PC-3 (cell line): ENCODE measurements at regions not wholly inside any gene's neighbourhood (a gene's known extent, or its start where the extent isn't known, plus 50 kb on each side); places are given as distances from the start of the nearest gene placed in this dataset.

ENCODE experiments used
- ATAC-seq: fragments of 200-7000 bp; cut with Tn5 transposase; 2 replicates; pipeline ENCODE4 v1.9.1; 2020; ENCODE audit warnings: mild to moderate bottlenecking, moderate library complexity
- BruUV-seq: library from RNA; stranded (reverse); fragments of 400-500 nt; replicated peaks from 2 replicates; lab custom pipeline; 2021; lab: Mats Ljungman, UMichigan
- CTCF ChIA-PET: fragments of 300-600 bp; sonication (Branson Sonifier 250); formaldehyde crosslinking; loops from one replicate; lab custom pipeline; 2022; ENCODE audit warnings: antibody characterized with exemption; lab: Charles Lee
- POLR2A ChIA-PET: fragments of 300-600 bp; sonication (Branson Sonifier 250); formaldehyde crosslinking; loops from one replicate; lab custom pipeline; 2022; ENCODE audit warnings: antibody characterized with exemption; ENCODE audit not compliant: unreplicated experiment; lab: Charles Lee
- DNase-seq: peaks from one replicate; pipeline ENCODE4 v3.0.0-alpha.2; 2015
- H2AFZ ChIP-seq: fragments of 300-600 bp; sonication (generic); 2 replicates; pipeline ENCODE4 v1.6.0; 2016; ENCODE audit warnings: antibody characterized with exemption, low read length
- H3F3A ChIP-seq: fragments of 300-600 bp; sonication (generic); one replicate; pipeline ENCODE4 v1.6.0; 2017; ENCODE audit warnings: antibody characterized with exemption, low read length, control low read depth, mild to moderate bottlenecking; ENCODE audit not compliant: unreplicated experiment
- H3K27ac ChIP-seq: fragments of 300-600 bp; sonication (generic); 2 replicates; pipeline ENCODE4 v1.5.1; 2016; ENCODE audit warnings: mild to moderate bottlenecking, low read length
- H3K27me3 ChIP-seq: fragments of 300-600 bp; sonication (generic); 2 replicates; pipeline ENCODE4 v1.6.1; 2016; ENCODE audit warnings: low read length, mixed read lengths
- H3K36me3 ChIP-seq: fragments of 300-600 bp; sonication (generic); 2 replicates; pipeline ENCODE4 v1.6.1; 2016; ENCODE audit warnings: low read depth, mixed run types, low read length, mixed read lengths
- H3K4me1 ChIP-seq: fragments of 300-600 bp; sonication (generic); 2 replicates; pipeline ENCODE4 v1.5.1; 2016; ENCODE audit warnings: low read length; ENCODE audit not compliant: insufficient read depth
- H3K4me2 ChIP-seq: fragments of 300-600 bp; sonication (generic); 2 replicates; pipeline ENCODE4 v1.6.0; 2016; ENCODE audit warnings: low read length
- H3K4me3 ChIP-seq: fragments of 300-600 bp; sonication (generic); 2 replicates; pipeline ENCODE4 v1.5.1; 2016; ENCODE audit warnings: mild to moderate bottlenecking, low read length, mixed read lengths
- H3K79me2 ChIP-seq: fragments of 300-600 bp; sonication (generic); 2 replicates; pipeline ENCODE4 v1.6.1; 2017; ENCODE audit warnings: low read length, mixed read lengths
- H3K9ac ChIP-seq: fragments of 300-600 bp; sonication (generic); 2 replicates; pipeline ENCODE4 v1.6.0; 2016; ENCODE audit warnings: mild to moderate bottlenecking, low read length
- H3K9me2 ChIP-seq: fragments of 300-600 bp; sonication (generic); replicated peaks from 2 replicates; pipeline ENCODE4 v1.6.1; 2016; ENCODE audit warnings: mixed run types, low read length, mixed read lengths
- H3K9me3 ChIP-seq: fragments of 300-600 bp; sonication (generic); 2 replicates; pipeline ENCODE4 v1.6.1; 2016; ENCODE audit warnings: low read length, mixed read lengths
- H4K20me1 ChIP-seq: fragments of 300-600 bp; sonication (generic); 2 replicates; pipeline ENCODE4 v1.6.1; 2016; ENCODE audit warnings: low read length, mixed read lengths
- CTCF ChIP-seq: fragments of 300-600 bp; sonication (generic); conservative IDR thresholded peaks from 2 replicates; pipeline ENCODE4 v1.5.1; 2017; ENCODE audit warnings: antibody characterized with exemption, low read depth, mild to moderate bottlenecking, low read length
- EZH2 ChIP-seq: fragments of 300-600 bp; sonication (generic); IDR thresholded peaks from one replicate; pipeline ENCODE4 v1.6.1; 2017; ENCODE audit warnings: antibody characterized with exemption, mild to moderate bottlenecking, low read length; ENCODE audit not compliant: unreplicated experiment
- EZH2phosphoT487 ChIP-seq: fragments of 300-600 bp; sonication (generic); IDR thresholded peaks from 2 replicates; pipeline ENCODE4 v1.6.1; 2018; ENCODE audit warnings: mild to moderate bottlenecking, antibody characterized with exemption, low read length, borderline replicate concordance
- intact Hi-C: fragments of 100-400 bp; cut with micrococcal nuclease; formaldehyde crosslinking; loops from 2 replicates; pipeline ENCODE4 v1.9.0; 2023

GRCh38 chr6:132244744-132245143, 156.5 kb downstream of the MOXD1 start:
- Histone ChIP-seq H2AFZ (no peak overlapping the region), H3K79me2 (no peaks in the 10 kb centered on the region), H3K27me3 (no peaks in the 10 kb centered on the region), H3K9me3 (no peaks in the 10 kb centered on the region), H3K27ac (no peak overlapping the region), H3K4me2 (no peak overlapping the region), H3K9me2 (no peaks in the 10 kb centered on the region), H3K9ac (no peak overlapping the region), H3F3A (no peaks in the 10 kb centered on the region), H4K20me1 (no peaks in the 10 kb centered on the region), H3K36me3 (no peaks in the 10 kb centered on the region), H3K4me1 (no peaks in the 10 kb centered on the region), H3K4me3 (no peak overlapping the region)
- no TSS peak for BruUV-seq
- CTCF ChIA-PET: no interaction called here
- no peak for DNase-seq
- POLR2A ChIA-PET: no interaction called here
- intact Hi-C loops: no loop called here
- TF ChIP-seq CTCF: no peak
- no peak for TF ChIP-seq EZH2
- no peak for TF ChIP-seq EZH2phosphoT487
- no peak for ATAC-seq

- Histone ChIP-seq H3K36me3 (no peaks in the 10 kb centered on the region), H3F3A (no peaks in the 10 kb centered on the region), H3K4me1 (no peaks in the 10 kb centered on the region), H3K9me2 (no peaks in the 10 kb centered on the region), H3K79me2 (no peaks in the 10 kb centered on the region), H3K4me3 (no peak overlapping the region), H3K9me3 (no peaks in the 10 kb centered on the region), H4K20me1 (no peaks in the 10 kb centered on the region), H3K9ac (no peak overlapping the region), H3K4me2 (no peak overlapping the region), H3K27me3 (no peaks in the 10 kb centered on the region), H3K27ac (no peak overlapping the region), H2AFZ (no peak overlapping the region)
- DNase-seq (no peak), ATAC-seq (no peak)
- intact Hi-C loops: no loop called here
- TF ChIP-seq EZH2phosphoT487 (no peak), CTCF (no peak), EZH2 (no peak)
- ChIA-PET POLR2A (no interaction called here), CTCF (no interaction called here)
- no TSS peak for BruUV-seq
Observed at GRCh38 chr6:132236744-132237143, 164.5 kb downstream of the MOXD1 start.

- DNase-seq (no peak), ATAC-seq (no peak)
- H3K27me3 ChIP-seq: no peaks in the 10 kb centered on the region
- BruUV-seq: no TSS peak
- no peaks in the 10 kb centered on the region for H3K9me2 ChIP-seq
- no peak overlapping the region for H3K4me3 ChIP-seq
- H4K20me1 ChIP-seq: no peaks in the 10 kb centered on the region
- no peaks in the 10 kb centered on the region for H3K9me3 ChIP-seq
- H3K4me2 ChIP-seq: no peak overlapping the region
- H2AFZ ChIP-seq: no peak overlapping the region
- POLR2A ChIA-PET: no interaction called here
- no peak overlapping the region for H3K27ac ChIP-seq
- H3K36me3 ChIP-seq: no peaks in the 10 kb centered on the region
- intact Hi-C loops: no loop called here
- H3K79me2 ChIP-seq: no peaks in the 10 kb centered on the region
- CTCF ChIA-PET: no interaction called here
- H3K4me1 ChIP-seq: no peaks in the 10 kb centered on the region
- H3F3A ChIP-seq: no peaks in the 10 kb centered on the region
- TF ChIP-seq EZH2phosphoT487 (no peak), CTCF (no peak), EZH2 (no peak)
- H3K9ac ChIP-seq: no peak overlapping the region
Observed at GRCh38 chr6:132236281-132236680, 165.0 kb downstream of the MOXD1 start.
